ENCODE measurements at regions not wholly inside any gene's neighbourhood (a gene's known extent, or its start where the extent isn't known, plus 50 kb on each side); places are given as distances from the start of the nearest gene placed in this dataset.

GRCh38 chr15:69505956-69506556 is 53.4 kb downstream of the RPLP1 start:
- TF ChIP-seq, protein P1, sequence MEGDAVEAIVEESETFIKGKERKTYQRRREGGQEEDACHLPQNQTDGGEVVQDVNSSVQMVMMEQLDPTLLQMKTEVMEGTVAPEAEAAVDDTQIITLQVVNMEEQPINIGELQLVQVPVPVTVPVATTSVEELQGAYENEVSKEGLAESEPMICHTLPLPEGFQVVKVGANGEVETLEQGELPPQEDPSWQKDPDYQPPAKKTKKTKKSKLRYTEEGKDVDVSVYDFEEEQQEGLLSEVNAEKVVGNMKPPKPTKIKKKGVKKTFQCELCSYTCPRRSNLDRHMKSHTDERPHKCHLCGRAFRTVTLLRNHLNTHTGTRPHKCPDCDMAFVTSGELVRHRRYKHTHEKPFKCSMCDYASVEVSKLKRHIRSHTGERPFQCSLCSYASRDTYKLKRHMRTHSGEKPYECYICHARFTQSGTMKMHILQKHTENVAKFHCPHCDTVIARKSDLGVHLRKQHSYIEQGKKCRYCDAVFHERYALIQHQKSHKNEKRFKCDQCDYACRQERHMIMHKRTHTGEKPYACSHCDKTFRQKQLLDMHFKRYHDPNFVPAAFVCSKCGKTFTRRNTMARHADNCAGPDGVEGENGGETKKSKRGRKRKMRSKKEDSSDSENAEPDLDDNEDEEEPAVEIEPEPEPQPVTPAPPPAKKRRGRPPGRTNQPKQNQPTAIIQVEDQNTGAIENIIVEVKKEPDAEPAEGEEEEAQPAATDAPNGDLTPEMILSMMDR (IDR thresholded peaks at IDR 0.05) = no peak
- TF ChIP-seq POLR2AphosphoS5 (IDR thresholded peaks at IDR 0.05; ENCODE audit: insufficient read depth in 1 of 2, low read depth in 1 of 2) = no peak
- TF ChIP-seq POLR2A (IDR thresholded peaks at IDR 0.05) = no peak

Data from vagina (tissue), 2 donors.